B cell (primary cell): ENCODE measurements at regions not wholly inside any gene's neighbourhood (a gene's known extent, or its start where the extent isn't known, plus 50 kb on each side); places are given as distances from the start of the nearest gene placed in this dataset.

Experiments used
- ATAC-seq: fragments of 200-7000 bp; cut with Tn5 transposase; one replicate; pipeline ENCODE4 v1.10.0; 2021; ENCODE audit warnings: low read depth, mild to moderate bottlenecking, moderate number of reproducible peaks, moderate library complexity
- CTCF ChIA-PET: fragments of 350-600 bp; sonication (Branson Sonifier 250); formaldehyde crosslinking; loops from one replicate; lab custom pipeline; 2021; ENCODE audit warnings: antibody characterized with exemption, inconsistent platforms; lab: Charles Lee
- POLR2A ChIA-PET: fragments of 350-600 bp; sonication (Branson Sonifier 250); formaldehyde crosslinking; loops from one replicate; lab custom pipeline; 2021; ENCODE audit warnings: antibody characterized with exemption; lab: Charles Lee
- DNase-seq: peaks from one replicate; pipeline ENCODE4 v3.0.0; 2013
- H2AFZ ChIP-seq: 2 replicates; pipeline ENCODE4 v1.6.1; 2012; ENCODE audit warnings: mild to moderate bottlenecking, low read depth, low read length; ENCODE audit not compliant: insufficient read depth, poor library complexity, severe bottlenecking
- H3K27ac ChIP-seq, 2 donors: 1 replicate in 1 of 2; 2 replicates in 1 of 2; pipeline ENCODE4 v1.5.1; 2012 to 2013; ENCODE audit warnings: low read length in 2 of 2, mild to moderate bottlenecking in 2 of 2, moderate library complexity in 1 of 2
- H3K27me3 ChIP-seq, 4 experiments: fragments of 200-600 bp in 1 of 4; sonication (generic) in 1 of 4; replicated peaks in 1 of 4; 1 replicate in 2 of 4; 2 replicates in 2 of 4; pipeline versions ENCODE4 v1.6.1 to v1.7.0; 2013 to 2016; ENCODE audit warnings: low read length in 3 of 4, mild to moderate bottlenecking in 2 of 4, mixed read lengths in 1 of 4, moderate library complexity in 1 of 4; ENCODE audit not compliant: insufficient read depth in 4 of 4, control insufficient read depth in 3 of 4; ENCODE audit errors: control extremely low read depth in 1 of 4
- H3K36me3 ChIP-seq, 2 experiments: replicated peaks in 1 of 2; 1 replicate in 1 of 2; 2 replicates in 1 of 2; pipeline versions ENCODE4 v1.6.1 to v1.7.1; 2013; ENCODE audit warnings: low read length in 1 of 2; ENCODE audit not compliant: insufficient read depth in 2 of 2, control insufficient read depth in 1 of 2; ENCODE audit errors: control extremely low read depth in 1 of 2, extremely low read depth in 1 of 2
- H3K4me1 ChIP-seq, 2 donors: fragments of 200-600 bp in 1 of 2; sonication (generic) in 1 of 2; 1 replicate in 1 of 2; 2 replicates in 1 of 2; pipeline versions ENCODE4 v1.5.1 to v1.6.1; 2013 to 2017; ENCODE audit warnings: low read length in 2 of 2; ENCODE audit not compliant: control insufficient read depth in 2 of 2, insufficient read depth in 2 of 2
- H3K4me2 ChIP-seq: replicated peaks from 2 replicates; pipeline ENCODE3; 2012; ENCODE audit warnings: mild to moderate bottlenecking, low read depth, low read length; ENCODE audit not compliant: poor library complexity, severe bottlenecking
- H3K4me3 ChIP-seq, 5 experiments: fragments of 200-600 bp in 1 of 5; sonication (generic) in 1 of 5; 1 replicate in 3 of 5; 2 replicates in 2 of 5; pipeline versions ENCODE4 v1.5.1 to v1.7.0; 2011 to 2016; ENCODE audit warnings: low read length in 4 of 5, mild to moderate bottlenecking in 4 of 5, low read depth in 2 of 5, control low read depth in 1 of 5, moderate library complexity in 1 of 5; ENCODE audit not compliant: insufficient read depth in 1 of 5; ENCODE audit errors: control extremely low read depth in 1 of 5, extremely low read depth in 1 of 5
- H3K79me2 ChIP-seq: fragments of 200-600 bp; sonication (generic); one replicate; pipeline ENCODE4 v1.6.0; 2016; ENCODE audit warnings: low read length; ENCODE audit not compliant: control insufficient read depth, insufficient read depth
- H3K9ac ChIP-seq: fragments of 200-600 bp; sonication (generic); 2 replicates; pipeline ENCODE4 v1.6.1; 2017; ENCODE audit warnings: mild to moderate bottlenecking, low read length, moderate library complexity
- H3K9me3 ChIP-seq, 3 donors: one replicate each; pipeline versions ENCODE4 v1.6.1 to v1.7.1; 2013; ENCODE audit warnings: low read length in 2 of 3; ENCODE audit not compliant: control insufficient read depth in 2 of 3, insufficient read depth in 1 of 3; ENCODE audit errors: control extremely low read depth in 1 of 3
- H4K20me1 ChIP-seq: 2 replicates; pipeline ENCODE4 v1.6.0; 2012; ENCODE audit warnings: mild to moderate bottlenecking, low read length; ENCODE audit not compliant: insufficient read depth, control insufficient read depth, poor library complexity, severe bottlenecking
- H3K27ac Mint-ChIP-seq: one replicate; pipeline ENCODE4 v1.8.0; 2021; ENCODE audit warnings: mixed read lengths
- H3K27me3 Mint-ChIP-seq: one replicate; pipeline ENCODE4 v1.8.0; 2021; ENCODE audit warnings: mixed read lengths
- H3K4me1 Mint-ChIP-seq: one replicate; pipeline ENCODE4 v1.8.0; 2021; ENCODE audit warnings: mixed read lengths
- H3K4me3 Mint-ChIP-seq: one replicate; pipeline ENCODE4 v1.8.0; 2021; ENCODE audit warnings: mixed read lengths
- H3K9me3 Mint-ChIP-seq: one replicate; pipeline ENCODE4 v1.8.0; 2022; ENCODE audit warnings: mixed read lengths; ENCODE audit not compliant: insufficient read depth
- EZH2 ChIP-seq: IDR thresholded peaks from 2 replicates; pipeline ENCODE4 v1.6.1; 2012; ENCODE audit warnings: borderline replicate concordance, low read depth, mild to moderate bottlenecking, moderate library complexity, low read length; ENCODE audit not compliant: insufficient read depth, poor library complexity, severe bottlenecking
- WGBS: methylation state at CpG from one replicate; pipeline ENCODE4 v1.1.5; 2013; ENCODE audit warnings: missing lambda C conversion rate; ENCODE audit not compliant: insufficient coverage; 5-methylcytosine and 5-hydroxymethylcytosine counted together
- intact Hi-C: fragments of 100-400 bp; cut with micrococcal nuclease; formaldehyde crosslinking; loops from one replicate; pipeline ENCODE4 v1.10.0; 2022
- TF ChIP-seq, protein P1 (sequence below): fragments of 200-600 bp; IDR thresholded peaks from one replicate; pipeline ENCODE4 v1.8.0; 2022; ENCODE audit warnings: antibody characterized with exemption, mild to moderate bottlenecking

DNA sequence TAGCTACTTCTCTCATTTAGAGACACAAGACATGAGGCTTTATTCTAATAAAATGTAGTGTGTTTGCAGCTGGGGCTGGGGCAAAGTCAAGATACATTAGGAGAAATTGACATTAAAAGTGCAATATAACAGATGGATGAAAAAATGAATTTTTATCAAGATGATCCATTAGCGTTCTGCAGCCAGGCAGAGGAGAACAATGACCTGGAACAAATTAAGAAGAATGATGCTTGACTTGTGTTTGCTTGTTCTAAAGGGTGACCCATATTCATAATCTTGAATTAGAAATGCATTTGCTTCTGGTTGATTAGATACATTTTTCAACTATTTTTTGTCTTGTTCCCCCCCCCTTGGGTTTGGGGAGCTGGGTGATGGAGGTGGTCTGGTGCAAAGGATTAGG lies 439.5 kb upstream of the BOD1L1 start:
- TF ChIP-seq EZH2: no peak
- TF ChIP-seq, protein P1, sequence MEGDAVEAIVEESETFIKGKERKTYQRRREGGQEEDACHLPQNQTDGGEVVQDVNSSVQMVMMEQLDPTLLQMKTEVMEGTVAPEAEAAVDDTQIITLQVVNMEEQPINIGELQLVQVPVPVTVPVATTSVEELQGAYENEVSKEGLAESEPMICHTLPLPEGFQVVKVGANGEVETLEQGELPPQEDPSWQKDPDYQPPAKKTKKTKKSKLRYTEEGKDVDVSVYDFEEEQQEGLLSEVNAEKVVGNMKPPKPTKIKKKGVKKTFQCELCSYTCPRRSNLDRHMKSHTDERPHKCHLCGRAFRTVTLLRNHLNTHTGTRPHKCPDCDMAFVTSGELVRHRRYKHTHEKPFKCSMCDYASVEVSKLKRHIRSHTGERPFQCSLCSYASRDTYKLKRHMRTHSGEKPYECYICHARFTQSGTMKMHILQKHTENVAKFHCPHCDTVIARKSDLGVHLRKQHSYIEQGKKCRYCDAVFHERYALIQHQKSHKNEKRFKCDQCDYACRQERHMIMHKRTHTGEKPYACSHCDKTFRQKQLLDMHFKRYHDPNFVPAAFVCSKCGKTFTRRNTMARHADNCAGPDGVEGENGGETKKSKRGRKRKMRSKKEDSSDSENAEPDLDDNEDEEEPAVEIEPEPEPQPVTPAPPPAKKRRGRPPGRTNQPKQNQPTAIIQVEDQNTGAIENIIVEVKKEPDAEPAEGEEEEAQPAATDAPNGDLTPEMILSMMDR: no peak
- DNase-seq (no peak), ATAC-seq (no peak)
- WGBS: 80% methylated on average over 1 of the region's 1 CpG
- no peaks in the 10 kb centered on the region for H3K27me3 ChIP-seq
- no peaks in the 10 kb centered on the region for H3K4me1 ChIP-seq
- peaks cover under 1% of the 10 kb centered on the region for H3K9me3 Mint-ChIP-seq
- H3K4me2 ChIP-seq: no peak overlapping the region
- H3K9ac ChIP-seq: no peak overlapping the region
- CTCF ChIA-PET: no interaction called here
- no peaks in the 10 kb centered on the region for H4K20me1 ChIP-seq
- no peak overlapping the region for H3K27ac Mint-ChIP-seq
- POLR2A ChIA-PET: no interaction called here
- H3K4me3 Mint-ChIP-seq: no peak overlapping the region
- H2AFZ ChIP-seq: no peak overlapping the region
- no peak overlapping the region for H3K27ac ChIP-seq
- intact Hi-C loops: no loop called here
- H3K36me3 ChIP-seq: no peaks in the 10 kb centered on the region
- no peak overlapping the region for H3K4me3 ChIP-seq
- peaks cover 3% of the 10 kb centered on the region for H3K27me3 Mint-ChIP-seq
- H3K79me2 ChIP-seq: no peaks in the 10 kb centered on the region
- H3K9me3 ChIP-seq: peaks cover 0 to 9% (median 0%) of the 10 kb centered on the region in 3 donors
- H3K4me1 Mint-ChIP-seq: no peaks in the 10 kb centered on the region

DNA sequence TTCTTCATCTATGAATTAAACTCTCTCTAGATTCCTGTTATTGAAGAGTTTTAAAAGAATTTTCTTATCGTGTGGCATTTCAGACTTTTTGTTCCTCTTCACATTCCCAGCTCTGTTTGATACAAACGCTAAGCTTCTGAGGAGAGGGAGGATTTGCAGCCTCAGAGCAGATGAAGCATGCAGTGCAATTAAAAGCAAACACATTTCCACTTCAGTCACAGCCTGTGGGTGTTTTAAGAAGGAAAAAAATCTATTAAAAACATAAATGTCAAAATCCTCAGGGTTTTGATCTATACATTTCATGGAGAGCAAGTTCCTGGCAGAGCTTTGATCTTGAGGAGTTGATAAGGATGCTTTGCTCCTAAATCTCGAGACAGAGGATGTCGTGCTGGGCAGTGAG lies 442.4 kb upstream of the BOD1L1 start:
- H3K9me3 Mint-ChIP-seq: peaks cover 12% of the 10 kb centered on the region
- ChIA-PET POLR2A (no interaction called here), CTCF (no interaction called here)
- TF ChIP-seq, protein P1: no peak
- TF ChIP-seq EZH2: no peak
- Histone ChIP-seq H3K4me3 (no peak overlapping the region), H3K4me2 (no peak overlapping the region), H3K9me3 (peaks cover 0 to 23% (median 11%) of the 10 kb centered on the region in 3 donors), H3K4me1 (no peaks in the 10 kb centered on the region), H2AFZ (no peak overlapping the region), H3K36me3 (no peaks in the 10 kb centered on the region), H4K20me1 (no peaks in the 10 kb centered on the region), H3K79me2 (no peaks in the 10 kb centered on the region), H3K27ac (no peak overlapping the region), H3K27me3 (no peaks in the 10 kb centered on the region), H3K9ac (no peak overlapping the region)
- WGBS: 65% methylated on average over 2 of the region's 4 CpGs
- no peaks in the 10 kb centered on the region for H3K4me1 Mint-ChIP-seq
- peaks cover 3% of the 10 kb centered on the region for H3K27me3 Mint-ChIP-seq
- no peak overlapping the region for H3K27ac Mint-ChIP-seq
- ATAC-seq (no peak), DNase-seq (no peak)
- intact Hi-C loops: no loop called here
- no peak overlapping the region for H3K4me3 Mint-ChIP-seq
